B cell (primary cell): ENCODE measurements at regions not wholly inside any gene's neighbourhood (a gene's known extent, or its start where the extent isn't known, plus 50 kb on each side); places are given as distances from the start of the nearest gene placed in this dataset.
"Not testable (repeated sequence)": the region's sequence is repeated elsewhere in the genome, so short reads cannot be mapped to it uniquely, and the experiment has no call there.

Experiments
- ATAC-seq: fragments of 200-7000 bp; cut with Tn5 transposase; one replicate; pipeline ENCODE4 v1.10.0; 2021; ENCODE audit warnings: low read depth, mild to moderate bottlenecking, moderate number of reproducible peaks, moderate library complexity
- CTCF ChIA-PET: fragments of 350-600 bp; sonication (Branson Sonifier 250); formaldehyde crosslinking; loops from one replicate; lab custom pipeline; 2021; ENCODE audit warnings: antibody characterized with exemption, inconsistent platforms; lab: Charles Lee
- POLR2A ChIA-PET: fragments of 350-600 bp; sonication (Branson Sonifier 250); formaldehyde crosslinking; loops from one replicate; lab custom pipeline; 2021; ENCODE audit warnings: antibody characterized with exemption; lab: Charles Lee
- DNase-seq: peaks from one replicate; pipeline ENCODE4 v3.0.0; 2013
- H2AFZ ChIP-seq: 2 replicates; pipeline ENCODE4 v1.6.1; 2012; ENCODE audit warnings: mild to moderate bottlenecking, low read depth, low read length; ENCODE audit not compliant: insufficient read depth, poor library complexity, severe bottlenecking
- H3K27ac ChIP-seq, 2 donors: 1 replicate in 1 of 2; 2 replicates in 1 of 2; pipeline ENCODE4 v1.5.1; 2012 to 2013; ENCODE audit warnings: low read length in 2 of 2, mild to moderate bottlenecking in 2 of 2, moderate library complexity in 1 of 2
- H3K27me3 ChIP-seq, 4 experiments: fragments of 200-600 bp in 1 of 4; sonication (generic) in 1 of 4; replicated peaks in 1 of 4; 1 replicate in 2 of 4; 2 replicates in 2 of 4; pipeline versions ENCODE4 v1.6.1 to v1.7.0; 2013 to 2016; ENCODE audit warnings: low read length in 3 of 4, mild to moderate bottlenecking in 2 of 4, mixed read lengths in 1 of 4, moderate library complexity in 1 of 4; ENCODE audit not compliant: insufficient read depth in 4 of 4, control insufficient read depth in 3 of 4; ENCODE audit errors: control extremely low read depth in 1 of 4
- H3K36me3 ChIP-seq, 2 experiments: replicated peaks in 1 of 2; 1 replicate in 1 of 2; 2 replicates in 1 of 2; pipeline versions ENCODE4 v1.6.1 to v1.7.1; 2013; ENCODE audit warnings: low read length in 1 of 2; ENCODE audit not compliant: insufficient read depth in 2 of 2, control insufficient read depth in 1 of 2; ENCODE audit errors: control extremely low read depth in 1 of 2, extremely low read depth in 1 of 2
- H3K4me1 ChIP-seq, 2 donors: fragments of 200-600 bp in 1 of 2; sonication (generic) in 1 of 2; 1 replicate in 1 of 2; 2 replicates in 1 of 2; pipeline versions ENCODE4 v1.5.1 to v1.6.1; 2013 to 2017; ENCODE audit warnings: low read length in 2 of 2; ENCODE audit not compliant: control insufficient read depth in 2 of 2, insufficient read depth in 2 of 2
- H3K4me2 ChIP-seq: replicated peaks from 2 replicates; pipeline ENCODE3; 2012; ENCODE audit warnings: mild to moderate bottlenecking, low read depth, low read length; ENCODE audit not compliant: poor library complexity, severe bottlenecking
- H3K4me3 ChIP-seq, 5 experiments: fragments of 200-600 bp in 1 of 5; sonication (generic) in 1 of 5; 1 replicate in 3 of 5; 2 replicates in 2 of 5; pipeline versions ENCODE4 v1.5.1 to v1.7.0; 2011 to 2016; ENCODE audit warnings: low read length in 4 of 5, mild to moderate bottlenecking in 4 of 5, low read depth in 2 of 5, control low read depth in 1 of 5, moderate library complexity in 1 of 5; ENCODE audit not compliant: insufficient read depth in 1 of 5; ENCODE audit errors: control extremely low read depth in 1 of 5, extremely low read depth in 1 of 5
- H3K79me2 ChIP-seq: fragments of 200-600 bp; sonication (generic); one replicate; pipeline ENCODE4 v1.6.0; 2016; ENCODE audit warnings: low read length; ENCODE audit not compliant: control insufficient read depth, insufficient read depth
- H3K9ac ChIP-seq: fragments of 200-600 bp; sonication (generic); 2 replicates; pipeline ENCODE4 v1.6.1; 2017; ENCODE audit warnings: mild to moderate bottlenecking, low read length, moderate library complexity
- H3K9me3 ChIP-seq, 3 donors: one replicate each; pipeline versions ENCODE4 v1.6.1 to v1.7.1; 2013; ENCODE audit warnings: low read length in 2 of 3; ENCODE audit not compliant: control insufficient read depth in 2 of 3, insufficient read depth in 1 of 3; ENCODE audit errors: control extremely low read depth in 1 of 3
- H4K20me1 ChIP-seq: 2 replicates; pipeline ENCODE4 v1.6.0; 2012; ENCODE audit warnings: mild to moderate bottlenecking, low read length; ENCODE audit not compliant: insufficient read depth, control insufficient read depth, poor library complexity, severe bottlenecking
- H3K27ac Mint-ChIP-seq: one replicate; pipeline ENCODE4 v1.8.0; 2021; ENCODE audit warnings: mixed read lengths
- H3K27me3 Mint-ChIP-seq: one replicate; pipeline ENCODE4 v1.8.0; 2021; ENCODE audit warnings: mixed read lengths
- H3K4me1 Mint-ChIP-seq: one replicate; pipeline ENCODE4 v1.8.0; 2021; ENCODE audit warnings: mixed read lengths
- H3K4me3 Mint-ChIP-seq: one replicate; pipeline ENCODE4 v1.8.0; 2021; ENCODE audit warnings: mixed read lengths
- H3K9me3 Mint-ChIP-seq: one replicate; pipeline ENCODE4 v1.8.0; 2022; ENCODE audit warnings: mixed read lengths; ENCODE audit not compliant: insufficient read depth
- EZH2 ChIP-seq: IDR thresholded peaks from 2 replicates; pipeline ENCODE4 v1.6.1; 2012; ENCODE audit warnings: borderline replicate concordance, low read depth, mild to moderate bottlenecking, moderate library complexity, low read length; ENCODE audit not compliant: insufficient read depth, poor library complexity, severe bottlenecking
- WGBS: methylation state at CpG from one replicate; pipeline ENCODE4 v1.1.5; 2013; ENCODE audit warnings: missing lambda C conversion rate; ENCODE audit not compliant: insufficient coverage; 5-methylcytosine and 5-hydroxymethylcytosine counted together
- intact Hi-C: fragments of 100-400 bp; cut with micrococcal nuclease; formaldehyde crosslinking; loops from one replicate; pipeline ENCODE4 v1.10.0; 2022
- TF ChIP-seq, protein P1 (sequence below): fragments of 200-600 bp; IDR thresholded peaks from one replicate; pipeline ENCODE4 v1.8.0; 2022; ENCODE audit warnings: antibody characterized with exemption, mild to moderate bottlenecking

DNA sequence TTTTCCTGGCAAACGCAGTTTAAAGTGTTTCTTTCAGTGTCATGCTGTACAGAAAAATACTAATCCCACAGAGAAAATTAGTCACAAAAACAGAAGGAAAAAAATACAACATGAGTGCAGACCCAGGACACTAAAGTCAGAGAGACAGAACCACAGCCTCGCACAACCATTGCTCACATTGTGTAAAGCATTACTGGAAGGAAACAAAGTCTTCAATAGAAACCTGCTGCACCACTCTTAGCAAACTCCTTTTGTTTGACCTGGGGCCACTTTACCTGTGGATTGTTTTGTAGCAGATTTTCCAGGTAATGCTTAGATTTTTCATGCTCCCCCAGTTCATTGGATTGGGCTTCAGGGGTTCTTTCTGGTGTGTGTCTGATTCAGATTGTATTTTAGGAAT, 131.8 kb upstream of the TMLHE start:
- ChIA-PET POLR2A (no interaction called here), CTCF (no interaction called here)
- Mint-ChIP-seq H3K27ac (no peak overlapping the region), H3K4me1 (no peaks in the 10 kb centered on the region), H3K9me3 (no peaks in the 10 kb centered on the region), H3K4me3 (no peak overlapping the region), H3K27me3 (peaks cover 4% of the 10 kb centered on the region)
- intact Hi-C loops: no loop called here
- Histone ChIP-seq H4K20me1 (no peaks in the 10 kb centered on the region), H3K27ac (no peak overlapping the region), H3K9me3 (peaks cover 0 to under 1% (median 0%) of the 10 kb centered on the region in 3 donors), H3K27me3 (no peaks in the 10 kb centered on the region), H3K9ac (no peak overlapping the region), H3K4me3 (no peak overlapping the region), H3K4me2 (no peak overlapping the region), H2AFZ (no peak overlapping the region), H3K79me2 (no peaks in the 10 kb centered on the region), H3K4me1 (no peaks in the 10 kb centered on the region), H3K36me3 (no peaks in the 10 kb centered on the region)
- 92% methylated on average over 2 of the region's 2 CpGs for WGBS
- TF ChIP-seq EZH2: no peak
- TF ChIP-seq, protein P1, sequence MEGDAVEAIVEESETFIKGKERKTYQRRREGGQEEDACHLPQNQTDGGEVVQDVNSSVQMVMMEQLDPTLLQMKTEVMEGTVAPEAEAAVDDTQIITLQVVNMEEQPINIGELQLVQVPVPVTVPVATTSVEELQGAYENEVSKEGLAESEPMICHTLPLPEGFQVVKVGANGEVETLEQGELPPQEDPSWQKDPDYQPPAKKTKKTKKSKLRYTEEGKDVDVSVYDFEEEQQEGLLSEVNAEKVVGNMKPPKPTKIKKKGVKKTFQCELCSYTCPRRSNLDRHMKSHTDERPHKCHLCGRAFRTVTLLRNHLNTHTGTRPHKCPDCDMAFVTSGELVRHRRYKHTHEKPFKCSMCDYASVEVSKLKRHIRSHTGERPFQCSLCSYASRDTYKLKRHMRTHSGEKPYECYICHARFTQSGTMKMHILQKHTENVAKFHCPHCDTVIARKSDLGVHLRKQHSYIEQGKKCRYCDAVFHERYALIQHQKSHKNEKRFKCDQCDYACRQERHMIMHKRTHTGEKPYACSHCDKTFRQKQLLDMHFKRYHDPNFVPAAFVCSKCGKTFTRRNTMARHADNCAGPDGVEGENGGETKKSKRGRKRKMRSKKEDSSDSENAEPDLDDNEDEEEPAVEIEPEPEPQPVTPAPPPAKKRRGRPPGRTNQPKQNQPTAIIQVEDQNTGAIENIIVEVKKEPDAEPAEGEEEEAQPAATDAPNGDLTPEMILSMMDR: no peak
- no peak for ATAC-seq
- DNase-seq: no peak

DNA sequence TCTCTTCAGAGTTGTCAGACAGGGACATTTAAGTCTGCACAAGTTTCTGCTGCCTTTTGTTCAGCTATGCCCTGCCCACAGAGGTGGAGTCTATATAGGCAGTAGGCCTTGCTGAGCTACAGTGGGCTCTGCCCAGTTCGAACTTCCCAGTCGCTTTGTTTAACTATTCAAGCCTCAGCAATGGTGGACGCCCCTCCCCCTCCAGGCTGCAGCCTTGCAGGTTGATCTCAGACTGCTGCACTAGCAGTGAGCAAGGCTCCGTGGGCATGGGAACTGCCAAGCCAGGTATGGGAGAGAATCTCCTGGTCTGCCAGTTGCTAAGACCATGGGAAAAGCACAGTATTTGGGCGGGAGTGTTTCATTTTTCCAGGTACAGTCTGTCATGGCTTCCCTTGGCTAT, 115.6 kb upstream of the TMLHE start:
- 77% methylated on average over 5 of the region's 5 CpGs for WGBS
- H3K27ac ChIP-seq, H3K36me3 ChIP-seq, H3K4me2 ChIP-seq, CTCF ChIA-PET, H3K27me3 Mint-ChIP-seq, H3K9me3 Mint-ChIP-seq, H3K27ac Mint-ChIP-seq, H3K9me3 ChIP-seq, H4K20me1 ChIP-seq, intact Hi-C loops, H3K4me3 ChIP-seq, POLR2A ChIA-PET, H3K9ac ChIP-seq, H3K79me2 ChIP-seq, H3K4me3 Mint-ChIP-seq, ATAC-seq, H3K27me3 ChIP-seq, DNase-seq, H2AFZ ChIP-seq: not testable (repeated sequence)
- H3K4me1 ChIP-seq: peaks cover 0 to 14% of the 10 kb centered on the region in 2 donors
- H3K4me1 Mint-ChIP-seq: peaks cover 20% of the 10 kb centered on the region
